ENCODE measurements at regions not wholly inside any gene's neighbourhood (a gene's known extent, or its start where the extent isn't known, plus 50 kb on each side); places are given as distances from the start of the nearest gene placed in this dataset.

DNA sequence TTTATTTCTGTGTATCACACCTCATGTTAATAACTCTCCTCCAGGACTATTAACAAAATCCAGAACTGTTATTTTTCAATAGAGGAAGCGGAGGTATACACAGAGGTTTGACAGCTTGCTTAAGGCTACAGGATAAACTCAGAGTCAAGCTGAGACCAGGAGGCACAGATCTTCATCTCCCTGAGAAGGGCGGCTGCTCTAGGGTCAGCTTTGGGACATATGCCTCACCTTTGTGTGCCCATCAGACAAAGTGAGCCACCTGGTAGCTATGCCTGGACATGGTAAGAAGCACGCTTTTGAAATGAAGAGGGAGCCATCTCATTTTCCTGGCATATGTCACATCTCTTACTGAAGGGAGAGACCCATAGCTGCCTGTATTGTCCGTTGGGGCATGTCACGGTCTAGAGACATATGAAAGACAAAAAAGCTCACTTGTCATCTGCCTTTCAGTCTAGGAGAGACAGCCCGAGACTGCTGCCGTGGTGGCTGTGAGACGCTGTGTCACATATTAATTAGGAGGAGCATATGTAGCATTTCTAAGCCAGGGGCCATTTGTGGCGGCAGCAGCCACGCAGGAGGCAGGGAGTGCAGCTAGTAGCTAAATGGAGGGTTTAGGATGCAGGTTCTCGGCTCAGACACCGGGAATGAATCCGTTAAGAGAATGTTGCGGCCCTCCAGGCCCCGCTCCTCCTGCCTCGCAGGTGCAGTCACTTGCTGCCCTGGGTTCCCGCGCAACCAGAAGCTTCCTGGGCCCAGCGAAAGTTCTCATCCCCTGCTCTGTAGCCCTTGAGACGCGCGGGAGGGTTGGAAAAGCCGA lies 161.3 kb upstream of the C1orf21 start:
- no peak for DNase-seq (ENCODE audit: low spot score)
- no peak for ATAC-seq (ENCODE audit: low FRiP score)
- TF ChIP-seq, protein P1, sequence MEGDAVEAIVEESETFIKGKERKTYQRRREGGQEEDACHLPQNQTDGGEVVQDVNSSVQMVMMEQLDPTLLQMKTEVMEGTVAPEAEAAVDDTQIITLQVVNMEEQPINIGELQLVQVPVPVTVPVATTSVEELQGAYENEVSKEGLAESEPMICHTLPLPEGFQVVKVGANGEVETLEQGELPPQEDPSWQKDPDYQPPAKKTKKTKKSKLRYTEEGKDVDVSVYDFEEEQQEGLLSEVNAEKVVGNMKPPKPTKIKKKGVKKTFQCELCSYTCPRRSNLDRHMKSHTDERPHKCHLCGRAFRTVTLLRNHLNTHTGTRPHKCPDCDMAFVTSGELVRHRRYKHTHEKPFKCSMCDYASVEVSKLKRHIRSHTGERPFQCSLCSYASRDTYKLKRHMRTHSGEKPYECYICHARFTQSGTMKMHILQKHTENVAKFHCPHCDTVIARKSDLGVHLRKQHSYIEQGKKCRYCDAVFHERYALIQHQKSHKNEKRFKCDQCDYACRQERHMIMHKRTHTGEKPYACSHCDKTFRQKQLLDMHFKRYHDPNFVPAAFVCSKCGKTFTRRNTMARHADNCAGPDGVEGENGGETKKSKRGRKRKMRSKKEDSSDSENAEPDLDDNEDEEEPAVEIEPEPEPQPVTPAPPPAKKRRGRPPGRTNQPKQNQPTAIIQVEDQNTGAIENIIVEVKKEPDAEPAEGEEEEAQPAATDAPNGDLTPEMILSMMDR (IDR thresholded peaks at IDR 0.05): no peak

DNA sequence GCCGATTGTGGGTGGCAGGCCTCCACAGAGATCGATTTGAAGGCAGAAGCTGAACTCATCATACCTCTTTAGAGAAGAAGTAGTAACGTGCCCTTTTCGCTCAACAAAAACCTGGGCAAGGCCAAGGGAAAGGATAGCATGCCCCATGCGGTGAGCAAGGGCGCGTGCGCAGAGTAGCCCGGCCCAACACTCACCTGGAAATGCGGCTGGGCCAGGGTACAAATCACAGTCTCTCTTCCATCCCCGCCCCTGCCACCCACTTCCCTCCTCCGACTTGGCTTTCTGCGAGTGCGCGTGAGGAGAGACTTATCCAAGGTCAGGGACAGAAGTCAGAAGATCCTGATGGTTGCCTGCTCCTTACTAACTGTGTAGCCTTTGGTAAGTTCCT lies 160.7 kb upstream of the C1orf21 start:
- no peak for DNase-seq (ENCODE audit: low spot score)

DNA sequence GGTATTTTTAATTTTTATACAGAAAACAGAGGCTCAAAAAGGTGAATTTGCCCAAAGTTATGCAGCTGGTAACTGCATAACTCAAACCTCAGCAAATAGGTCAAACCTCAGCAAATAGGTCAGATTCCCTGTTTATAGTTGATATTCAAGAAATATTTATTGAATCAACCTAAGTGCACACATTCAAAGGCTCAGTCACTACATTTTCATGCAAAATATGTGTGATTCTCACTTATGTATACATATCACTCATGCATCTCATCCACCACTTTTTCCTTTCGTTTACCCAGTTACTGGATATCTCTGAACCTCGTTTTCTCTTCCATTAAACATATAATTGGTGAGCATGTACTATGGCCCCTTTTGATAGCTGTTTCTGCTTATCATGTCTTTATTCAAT lies 158.3 kb upstream of the C1orf21 start:
- no peak for ATAC-seq (ENCODE audit: low FRiP score)
- TF ChIP-seq, protein P1 (IDR thresholded peaks at IDR 0.05): no peak
- DNase-seq (ENCODE audit: low spot score): no peak

More for the DNA sequence above, 160.7 kb upstream of the C1orf21 start:
- ATAC-seq (ENCODE audit: low FRiP score): no peak
- TF ChIP-seq, protein P1 (IDR thresholded peaks at IDR 0.05): no peak

- ATAC-seq (ENCODE audit: low FRiP score): no peak
- DNase-seq (ENCODE audit: low spot score): no peak
- TF ChIP-seq, protein P1 (IDR thresholded peaks at IDR 0.05): no peak
Observed at GRCh38 chr1:184237588-184237987, 149.2 kb upstream of the C1orf21 start.

GRCh38 chr1:184241446-184241845 lies 145.4 kb upstream of the C1orf21 start:
- no peak for DNase-seq (ENCODE audit: low spot score)
- TF ChIP-seq, protein P1 (IDR thresholded peaks at IDR 0.05): no peak
- ATAC-seq (ENCODE audit: low FRiP score): no peak

DNA sequence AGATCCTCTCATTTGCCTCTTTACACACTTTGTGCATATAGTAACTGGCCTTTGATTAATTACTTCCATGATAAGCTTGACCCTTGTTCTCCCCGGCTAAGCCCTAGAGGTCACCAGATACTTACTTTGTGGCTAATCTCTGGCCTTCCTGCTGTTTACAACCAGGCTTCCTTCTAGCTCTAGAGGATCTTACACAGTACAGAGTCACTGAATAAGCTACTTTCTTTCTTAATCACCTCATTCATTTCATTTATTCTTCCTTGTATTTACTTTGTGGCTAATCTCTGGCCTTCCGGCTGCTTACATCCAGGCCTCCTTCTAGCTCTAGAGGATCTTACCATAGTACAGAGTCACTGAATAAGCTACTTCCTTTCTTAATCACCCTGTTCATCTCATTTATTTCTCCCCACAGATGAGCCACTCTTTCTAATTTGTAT lies 144.3 kb upstream of the C1orf21 start:
- TF ChIP-seq, protein P1 (IDR thresholded peaks at IDR 0.05): no peak
- ATAC-seq (ENCODE audit: low FRiP score): no peak
- no peak for DNase-seq (ENCODE audit: low spot score)

GRCh38 chr1:184244962-184245361 lies 141.9 kb upstream of the C1orf21 start:
- ATAC-seq (ENCODE audit: low FRiP score): no peak
- TF ChIP-seq, protein P1 (IDR thresholded peaks at IDR 0.05): no peak
- no peak for DNase-seq (ENCODE audit: low spot score)

Measured in omental fat pad (tissue), 3 donors.